Activated T-cell treated with anti-CD3 and anti-CD28 coated beads for 1 hour (primary cell): ENCODE measurements at regions not wholly inside any gene's neighbourhood (a gene's known extent, or its start where the extent isn't known, plus 50 kb on each side); places are given as distances from the start of the nearest gene placed in this dataset.

Source experiments
- DNase-seq: peaks from one replicate; pipeline ENCODE4 v3.0.0-alpha.2; 2020; ENCODE audit warnings: low read depth

DNA sequence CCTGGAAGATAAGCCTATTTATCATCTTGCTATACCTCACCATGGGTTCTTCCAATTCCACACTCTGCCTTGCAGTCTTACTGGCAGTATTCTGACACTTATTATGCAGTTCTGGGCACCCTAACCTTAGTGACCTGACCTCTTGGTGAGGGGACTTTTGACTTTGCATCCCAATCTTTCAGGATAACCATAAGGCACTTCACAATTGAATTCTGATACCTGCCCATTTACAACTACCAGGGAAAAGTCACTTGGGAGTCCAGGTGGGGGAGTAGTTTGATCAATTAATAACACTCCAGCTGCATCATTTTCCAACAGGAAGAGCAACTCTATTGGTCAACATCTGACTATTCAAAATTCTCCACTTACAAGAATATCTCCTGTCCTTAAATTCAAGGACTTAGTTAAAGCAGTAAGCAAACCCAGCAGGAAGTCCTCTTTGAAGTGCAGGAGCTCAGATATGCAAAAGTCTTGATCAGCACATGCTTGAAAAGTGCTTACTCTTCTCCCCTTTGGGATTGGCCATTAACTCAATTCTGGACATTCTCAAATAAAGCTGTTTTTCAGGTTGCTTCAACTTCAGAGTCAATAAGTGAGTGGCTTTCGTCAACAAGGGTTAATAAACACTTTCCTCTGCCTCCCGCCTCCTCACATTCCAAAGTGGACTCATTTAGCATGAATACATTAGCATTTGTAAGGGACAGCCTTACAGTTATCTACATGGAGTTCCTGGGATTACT lies 177.4 kb upstream of the NRIP1 start:
- DNase-seq: no peak

DNA sequence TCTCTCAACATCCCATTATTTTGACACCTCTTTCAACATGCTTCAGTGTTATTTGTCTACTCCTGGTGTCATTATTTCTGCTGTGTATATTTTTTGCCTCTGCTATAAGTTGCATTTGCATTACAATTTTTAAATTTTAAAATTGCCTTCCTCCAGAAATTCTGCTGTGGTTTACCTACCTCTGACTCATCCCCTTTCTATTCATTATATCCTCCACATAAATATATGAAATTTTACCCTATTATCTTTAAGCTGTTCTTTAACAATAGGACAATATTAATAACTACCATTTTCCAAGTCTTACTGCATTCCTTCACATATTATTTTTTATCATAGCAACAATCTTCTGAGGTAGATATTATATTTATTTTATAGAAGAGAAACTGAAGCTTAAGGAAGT lies 178.1 kb upstream of the NRIP1 start:
- no peak for DNase-seq

DNA sequence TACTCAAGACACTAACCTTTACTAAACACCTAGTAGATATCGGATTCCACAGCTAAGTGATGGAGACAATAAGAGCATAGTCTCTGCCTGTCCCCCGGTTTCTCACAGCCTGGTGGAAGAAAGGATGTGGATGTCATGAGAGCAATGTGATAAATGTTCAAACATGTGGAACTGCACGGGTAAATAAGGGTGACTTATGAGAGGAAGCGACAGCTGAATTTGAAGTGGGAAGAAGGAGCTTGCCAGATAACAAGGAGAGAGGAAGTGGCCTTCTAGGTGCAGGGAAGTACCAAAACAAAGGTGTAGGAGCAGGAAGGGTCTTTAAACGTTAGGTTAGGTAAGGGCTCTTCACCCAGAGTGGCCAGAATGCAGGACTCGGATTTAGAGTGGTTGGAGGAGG lies 178.6 kb upstream of the NRIP1 start:
- DNase-seq: no peak

DNA sequence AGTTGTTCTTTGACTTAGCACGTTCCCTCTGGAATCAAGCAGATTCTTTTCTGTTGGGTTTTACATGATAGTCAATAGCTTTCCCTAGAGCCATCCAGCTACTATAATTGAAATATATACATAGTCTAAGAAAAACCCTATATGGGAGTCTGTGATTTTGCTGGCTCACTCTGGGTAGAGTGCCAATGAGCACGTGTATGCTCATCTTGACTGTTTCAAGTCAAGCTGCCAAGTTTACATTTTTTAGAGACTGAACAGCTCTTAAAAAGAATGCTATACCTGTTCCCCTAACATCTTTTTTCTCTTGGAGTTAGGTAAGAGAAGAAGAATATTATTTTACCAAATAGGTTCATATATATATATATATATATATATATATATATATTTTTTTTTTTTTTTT lies 182.8 kb upstream of the NRIP1 start:
- no peak for DNase-seq

DNA sequence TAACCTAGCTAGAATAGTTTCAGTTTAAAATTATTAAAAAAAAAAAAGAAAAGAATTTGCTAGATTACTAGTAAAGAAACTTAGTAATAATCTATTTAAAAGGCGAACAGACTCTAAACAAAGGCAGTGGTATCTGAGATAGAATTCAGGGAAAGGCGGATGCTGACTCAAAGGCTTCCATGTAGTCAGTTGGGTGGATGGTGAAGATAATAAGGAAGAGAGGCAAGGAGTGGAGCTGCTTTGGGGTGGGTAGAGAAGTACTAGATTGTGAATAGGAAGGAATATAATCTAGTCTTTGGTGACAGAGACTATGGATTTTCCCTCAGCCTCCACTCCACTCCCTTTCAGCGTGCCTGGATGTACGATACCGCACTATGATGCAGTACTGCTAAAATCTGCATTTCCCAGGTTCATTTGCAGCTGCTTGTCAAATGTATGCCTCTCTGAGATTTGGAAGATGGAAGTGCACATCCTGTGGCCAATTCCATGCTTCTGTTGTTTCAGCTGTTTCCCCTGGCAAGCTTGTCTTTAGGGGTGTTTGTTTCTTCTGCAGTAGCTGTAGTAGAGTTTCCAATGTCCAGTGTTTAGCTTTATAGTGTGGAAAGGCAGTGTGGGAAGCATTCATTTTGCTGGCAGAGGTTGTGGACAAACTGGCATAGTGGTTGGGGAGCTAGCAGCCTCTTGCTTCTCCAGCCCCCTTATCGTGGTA lies 184.6 kb upstream of the NRIP1 start:
- DNase-seq: no peak

DNA sequence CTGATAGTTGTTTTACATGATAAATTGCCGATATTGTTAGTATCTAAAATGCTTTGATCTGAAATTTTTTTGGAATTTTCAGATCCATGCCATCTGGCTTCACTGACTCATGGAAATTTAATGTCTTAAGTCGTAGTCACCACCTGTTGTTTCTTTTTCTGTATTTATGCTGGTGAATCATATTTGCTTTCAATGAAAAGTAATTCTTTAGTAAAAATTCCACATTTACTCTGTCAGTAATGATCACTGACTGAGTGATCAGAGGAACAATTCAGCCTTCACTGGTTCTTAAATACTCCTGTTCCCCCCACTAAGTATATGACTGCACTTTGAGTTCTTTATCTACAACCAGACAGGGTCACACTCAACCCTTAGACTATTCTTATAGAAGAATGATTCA lies 185.6 kb upstream of the NRIP1 start:
- DNase-seq: no peak

DNA sequence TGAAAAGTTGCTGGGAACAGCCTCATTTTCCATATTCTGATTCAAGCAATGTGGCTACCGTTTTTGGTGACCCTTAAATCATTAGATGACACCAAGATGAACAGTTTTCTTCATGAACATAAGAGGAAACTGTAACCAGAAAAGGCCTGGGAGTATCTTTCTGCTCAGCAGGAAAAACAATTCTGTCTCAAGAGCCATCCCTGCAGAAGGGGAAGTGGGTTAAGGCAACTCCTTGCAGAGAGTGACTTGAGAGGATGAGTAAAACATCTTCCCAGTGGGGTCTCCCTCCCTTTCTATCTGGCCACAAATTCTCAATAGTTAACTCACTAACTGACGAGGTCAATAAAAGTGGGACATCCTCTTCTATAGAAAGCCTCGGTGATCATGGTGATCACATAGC lies 187.6 kb upstream of the NRIP1 start:
- DNase-seq: no peak

DNA sequence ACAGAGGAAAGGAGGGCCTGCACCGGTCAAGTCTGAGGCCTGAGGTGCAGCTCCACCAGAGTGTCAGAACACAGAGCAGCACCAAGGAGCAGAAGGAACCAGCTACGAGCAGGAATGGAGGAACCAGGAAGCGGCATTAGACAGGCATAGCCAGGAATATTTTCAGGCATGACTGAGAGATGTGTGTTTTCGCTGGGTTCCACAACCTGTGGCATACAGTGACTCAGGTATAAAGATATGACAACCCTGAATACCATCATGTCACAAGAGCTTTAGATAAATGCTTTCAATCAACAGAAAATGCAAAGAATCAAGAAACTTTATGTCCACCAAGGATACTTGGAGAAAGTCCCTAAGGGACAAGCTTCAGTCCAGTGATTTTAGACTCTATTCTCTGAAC lies 189.3 kb upstream of the NRIP1 start:
- DNase-seq: no peak

DNA sequence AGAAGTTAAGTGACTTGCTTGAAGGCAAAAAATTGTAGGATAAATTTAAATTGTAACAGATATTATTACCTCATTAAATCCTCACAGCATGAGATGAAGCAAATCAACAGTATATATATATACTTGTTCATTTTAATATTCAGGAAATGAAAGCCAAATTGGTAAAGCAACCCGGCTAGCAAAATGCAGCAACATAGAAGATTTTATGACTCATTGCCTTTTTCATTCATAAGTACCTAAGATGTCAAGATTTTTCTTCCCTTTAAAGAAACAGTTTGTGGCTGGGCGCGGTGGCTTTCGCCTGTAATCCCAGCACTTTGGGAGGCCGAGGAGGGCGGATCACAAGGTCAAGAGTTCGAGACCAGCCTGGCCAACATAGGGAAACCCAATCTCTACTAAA lies 190.5 kb upstream of the NRIP1 start:
- DNase-seq: no peak

DNA sequence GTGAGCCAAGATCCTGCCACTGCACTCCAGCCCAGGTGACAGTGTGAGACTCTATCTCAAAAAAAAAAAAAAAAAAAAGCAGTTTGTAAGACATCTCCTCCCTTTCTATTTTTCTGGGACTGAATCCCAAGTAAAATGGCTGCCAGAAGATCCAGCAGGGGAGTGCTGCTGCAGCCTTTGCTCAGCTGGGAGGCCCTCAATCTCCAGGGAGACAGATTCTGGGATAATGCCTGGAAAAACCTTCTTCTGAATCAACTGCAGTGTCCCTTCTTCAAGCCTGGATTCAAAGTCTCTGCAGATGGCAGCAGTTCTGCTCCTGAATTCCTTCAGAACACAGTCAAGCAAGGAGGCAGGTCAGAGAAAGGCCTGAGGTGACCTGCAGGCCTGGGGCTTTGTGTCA lies 191.0 kb upstream of the NRIP1 start:
- DNase-seq: no peak

DNA sequence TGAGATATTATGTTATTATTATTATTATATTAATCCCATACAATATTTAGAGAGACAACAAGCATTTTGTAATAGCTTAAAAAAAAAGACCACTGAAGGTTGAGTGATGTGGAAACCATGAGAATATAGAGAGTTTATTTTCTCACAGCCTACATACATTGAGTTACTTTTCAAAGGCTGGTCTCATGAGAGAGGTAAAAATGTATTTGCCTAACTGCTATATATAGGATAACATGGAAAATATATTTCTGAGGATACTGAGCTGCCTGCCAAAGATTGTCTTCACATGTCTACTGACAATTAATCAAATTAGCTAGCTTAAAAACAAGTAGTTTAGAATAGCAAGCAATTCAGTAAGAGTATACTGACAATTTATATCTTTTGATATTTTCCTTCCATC lies 192.2 kb upstream of the NRIP1 start:
- no peak for DNase-seq

DNA sequence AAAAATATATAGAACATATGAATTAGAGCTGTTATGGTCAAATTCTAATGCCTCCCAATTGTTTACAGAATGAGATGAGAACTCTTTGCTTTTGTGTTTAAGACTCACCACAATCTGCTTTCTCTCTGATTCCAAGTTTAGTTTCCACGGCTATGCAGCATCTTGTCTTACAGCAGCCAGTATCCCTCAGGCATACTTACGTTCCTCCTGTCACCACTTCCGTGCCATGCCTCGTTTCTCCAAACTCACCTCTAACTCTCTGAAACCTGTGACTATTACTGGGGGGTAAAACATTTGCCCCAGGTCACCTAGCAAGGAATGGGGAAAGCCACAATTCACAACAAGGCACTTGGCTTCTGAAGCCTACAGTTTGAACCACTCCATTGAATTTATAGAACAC lies 192.8 kb upstream of the NRIP1 start:
- DNase-seq: no peak

DNA sequence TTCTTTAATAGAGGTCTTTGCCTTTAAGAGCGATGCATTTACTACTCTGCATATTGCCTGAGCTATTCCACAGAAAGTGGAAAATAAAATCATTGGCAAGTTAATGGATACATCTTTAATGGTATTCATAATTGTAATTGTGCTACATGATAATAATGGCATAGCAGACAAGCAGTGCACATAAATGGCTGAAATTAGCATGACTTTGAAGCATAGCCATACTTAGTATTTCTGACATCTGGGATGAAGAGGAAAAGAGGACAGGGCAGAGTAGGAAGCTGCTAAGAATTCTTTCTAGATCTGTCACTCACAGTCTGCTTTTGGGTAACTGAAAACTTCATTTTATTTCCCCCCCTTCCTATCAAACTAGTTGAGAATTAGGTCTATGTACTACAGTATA lies 195.0 kb upstream of the NRIP1 start:
- DNase-seq: no peak

DNA sequence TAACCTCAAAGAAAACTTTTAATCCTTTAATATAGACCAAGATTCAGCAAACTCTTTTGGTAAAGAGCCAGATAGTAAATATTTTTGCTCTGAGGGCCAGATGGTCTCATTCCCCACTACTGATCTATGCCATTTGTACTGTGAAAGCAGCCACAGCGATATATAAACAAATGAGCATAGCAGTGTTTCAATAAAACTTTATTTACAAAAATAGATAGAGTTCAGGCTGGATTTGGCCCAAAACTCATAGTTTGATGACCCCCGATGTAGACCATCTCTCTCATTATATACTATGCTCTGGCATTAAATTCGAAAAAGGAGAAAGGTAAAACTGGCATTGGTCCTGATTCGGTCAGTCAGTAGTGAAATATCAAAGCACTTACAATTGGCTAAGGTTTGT lies 195.8 kb upstream of the NRIP1 start:
- DNase-seq: no peak

DNA sequence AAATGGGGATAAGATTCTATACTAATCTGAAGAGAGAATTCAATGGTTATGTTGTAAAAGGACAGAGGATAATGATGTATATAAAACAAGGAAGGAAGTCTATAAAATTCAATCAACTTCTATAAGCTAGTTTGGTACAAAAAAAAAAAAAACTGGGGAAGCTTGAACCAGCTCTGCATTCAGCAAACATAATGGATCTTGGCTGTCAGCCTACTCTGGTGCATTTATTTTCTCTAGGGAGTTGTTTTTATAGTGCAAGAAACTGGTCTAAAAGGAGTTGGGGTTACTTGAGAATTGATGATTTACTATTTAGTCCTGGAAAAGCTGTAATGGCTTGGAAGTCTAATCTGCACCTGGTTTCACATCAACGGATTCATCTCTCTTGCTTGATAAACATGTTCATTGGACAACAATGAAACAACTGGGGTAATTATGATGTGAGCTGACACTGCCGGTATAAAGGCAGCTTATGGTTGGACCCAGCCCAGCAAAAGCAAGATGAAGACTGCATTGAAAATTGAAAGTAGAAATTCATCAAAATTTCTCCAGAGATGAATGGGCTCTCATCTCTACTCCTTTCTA lies 199.4 kb upstream of the NRIP1 start:
- no peak for DNase-seq

DNA sequence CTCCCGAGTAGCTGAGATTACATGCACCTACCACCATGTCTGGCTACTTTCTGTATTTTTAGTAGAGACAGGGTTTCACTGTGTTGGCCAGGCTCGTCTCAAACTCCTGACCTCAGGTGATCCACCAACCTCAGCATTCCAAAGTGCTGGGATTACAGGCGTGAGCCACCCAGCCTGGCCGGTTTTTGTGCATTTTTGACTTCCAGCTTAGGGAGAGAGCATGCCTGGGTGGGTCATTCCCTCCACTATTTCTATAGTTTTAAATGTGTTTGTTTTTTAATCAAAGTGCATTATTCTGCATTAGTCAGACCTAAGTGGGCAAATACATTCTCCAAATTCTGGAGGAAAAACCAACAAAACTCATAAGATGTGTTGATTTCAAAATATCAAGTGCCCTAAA lies 207.4 kb upstream of the NRIP1 start:
- DNase-seq: no peak

DNA sequence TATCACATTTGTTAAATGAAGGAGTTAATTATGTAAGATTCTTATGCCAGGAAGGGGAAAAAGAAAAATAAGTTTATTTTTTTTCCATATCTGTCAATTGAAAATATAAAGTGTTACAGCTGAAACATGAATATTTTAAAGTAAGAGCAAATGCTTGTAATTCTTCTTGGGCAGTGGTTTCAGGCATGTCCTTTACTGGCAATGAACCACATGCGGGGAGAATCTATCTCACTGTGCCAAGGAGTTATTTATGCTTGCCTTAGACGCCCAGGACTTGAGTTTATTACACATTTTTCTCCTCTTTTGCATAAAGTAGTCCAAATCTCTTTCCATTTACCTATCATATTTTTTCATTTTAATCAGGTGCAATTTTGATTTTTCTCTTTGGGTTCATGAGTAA lies 207.8 kb upstream of the NRIP1 start:
- no peak for DNase-seq

DNA sequence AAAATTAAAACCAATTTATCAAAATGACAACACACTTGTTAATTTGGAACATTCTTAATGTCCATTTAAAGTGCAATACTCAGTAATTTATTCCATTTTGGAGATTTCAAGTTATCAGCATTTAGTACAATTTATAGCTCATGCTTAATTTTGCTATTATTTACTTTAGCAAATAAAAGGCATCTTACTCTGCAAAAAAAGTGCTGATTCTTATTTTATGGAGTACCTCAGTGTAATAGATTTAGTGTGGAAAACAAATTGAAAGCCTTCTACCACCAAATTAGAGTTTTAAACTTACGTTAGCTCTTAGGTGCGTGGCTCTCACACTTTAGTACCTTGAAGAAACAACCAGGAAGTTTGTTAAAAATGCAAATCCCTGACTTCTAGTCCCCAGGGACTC lies 208.4 kb upstream of the NRIP1 start:
- no peak for DNase-seq

DNA sequence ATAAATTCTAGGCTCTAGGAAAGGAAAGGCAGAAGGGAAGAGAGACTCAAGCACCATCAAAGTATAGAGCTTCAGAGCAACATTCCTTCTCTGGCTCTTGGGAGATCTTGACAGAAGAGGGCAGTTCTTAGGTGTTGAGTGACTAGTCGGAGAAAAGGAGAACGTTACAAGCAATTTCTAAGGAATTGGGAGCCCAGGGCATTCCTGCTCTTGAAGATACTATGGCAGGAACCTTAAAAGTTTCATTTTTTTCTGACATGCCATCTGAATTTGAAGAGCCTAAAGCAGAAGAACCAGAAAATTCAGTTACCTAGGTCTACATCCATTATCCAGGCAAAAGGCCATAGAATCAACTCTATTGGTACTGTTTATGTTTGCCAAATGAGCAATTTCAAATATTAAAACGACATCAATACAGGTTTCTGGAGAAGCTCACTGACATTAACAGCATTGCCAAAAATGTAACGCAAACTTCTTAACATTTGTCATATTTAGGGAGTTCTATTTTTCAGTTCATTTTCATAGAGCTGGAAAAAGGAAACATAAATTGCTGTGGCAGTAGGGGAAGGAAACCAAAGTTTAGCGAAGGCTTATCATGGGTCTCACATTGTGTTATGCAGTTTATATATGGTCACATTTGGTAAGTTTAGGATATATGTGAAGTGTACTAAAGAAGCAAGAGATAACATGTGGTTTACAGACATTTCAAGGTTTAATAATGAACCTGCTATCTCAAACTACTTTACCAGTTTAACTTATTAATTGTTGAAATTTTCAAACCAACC lies 210.1 kb upstream of the NRIP1 start:
- no peak for DNase-seq

DNA sequence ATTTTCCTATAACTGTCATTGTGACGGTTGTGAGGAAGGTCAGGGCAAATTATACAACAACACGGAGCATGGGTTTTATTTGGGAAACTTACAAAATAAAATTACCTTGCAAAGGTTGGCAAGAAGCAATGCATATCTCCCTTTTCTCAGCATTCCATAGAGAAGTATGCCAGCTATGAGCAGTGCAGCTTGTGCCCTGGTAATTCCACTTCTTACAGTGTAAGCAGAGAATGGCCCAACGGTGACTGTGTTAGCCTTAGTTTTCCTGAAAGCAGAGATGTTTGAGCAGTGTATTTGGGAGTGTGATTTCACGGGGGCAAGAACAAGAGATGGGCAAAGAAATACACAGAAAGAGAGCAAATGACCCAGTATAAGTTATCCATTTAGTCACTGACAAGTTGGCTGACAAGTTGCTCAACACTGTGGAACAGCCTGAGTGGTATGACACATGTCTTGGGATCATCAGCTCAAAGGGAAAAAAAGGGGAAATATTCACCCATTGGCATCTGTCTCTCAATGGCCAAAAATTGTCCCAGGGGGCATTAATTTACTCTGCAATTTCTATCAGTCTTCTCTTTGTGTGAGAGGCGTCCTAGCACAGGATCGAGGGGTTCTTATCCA lies 210.9 kb upstream of the NRIP1 start:
- no peak for DNase-seq

DNA sequence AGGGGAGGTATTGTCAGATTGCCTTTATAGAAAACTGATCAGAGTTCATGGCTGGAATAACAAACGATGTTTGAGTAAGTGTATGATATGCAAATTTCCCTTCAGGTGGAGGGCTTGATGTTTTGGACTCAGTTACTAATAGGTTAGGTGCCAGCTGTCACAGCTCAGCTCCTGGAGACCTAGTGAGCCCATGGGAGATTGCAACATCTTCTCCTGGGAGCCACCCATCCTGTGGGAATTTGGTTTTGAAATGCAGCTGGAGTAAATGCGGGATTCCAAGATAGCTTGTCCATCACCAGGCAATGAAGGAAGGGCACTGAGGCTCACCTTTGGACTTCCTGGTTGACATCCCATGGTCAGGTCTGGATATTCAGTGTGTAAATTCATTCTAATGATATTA lies 211.4 kb upstream of the NRIP1 start:
- no peak for DNase-seq

DNA sequence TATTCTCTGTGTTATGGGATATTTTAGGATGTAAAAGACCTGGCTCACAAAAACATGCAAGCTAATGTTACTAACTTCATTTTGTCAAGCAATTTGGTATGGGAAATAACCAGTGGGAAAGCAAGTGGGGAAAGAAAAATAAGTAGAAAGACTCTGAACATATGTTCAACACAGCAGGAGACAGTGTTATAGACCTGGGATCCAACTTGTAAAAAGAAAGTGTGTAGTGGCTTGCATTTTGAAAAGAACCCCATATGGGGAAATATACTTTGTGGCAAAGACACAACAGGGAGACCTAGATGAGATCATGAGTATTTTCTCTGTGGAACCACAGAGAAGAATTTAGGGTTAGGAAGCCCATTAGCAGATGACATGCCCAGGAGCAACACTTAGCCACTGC lies 212.7 kb upstream of the NRIP1 start:
- no peak for DNase-seq
